ENCODE measurements at regions not wholly inside any gene's neighbourhood (a gene's known extent, or its start where the extent isn't known, plus 50 kb on each side); places are given as distances from the start of the nearest gene placed in this dataset.
"Not testable (repeated sequence)": the region's sequence is repeated elsewhere in the genome, so short reads cannot be mapped to it uniquely, and the experiment has no call there.

- no peak for DNase-seq
Observed at GRCh38 chr10:8639486-8640185, 585.1 kb downstream of the GATA3 start.

GRCh38 chr10:8640301-8640700, 585.8 kb downstream of the GATA3 start:
- DNase-seq = no peak

GRCh38 chr10:8640878-8641277, 586.4 kb downstream of the GATA3 start:
- DNase-seq = no peak

- DNase-seq = no peak
Observed at GRCh38 chr10:8656261-8656660, 601.8 kb downstream of the GATA3 start.

DNA sequence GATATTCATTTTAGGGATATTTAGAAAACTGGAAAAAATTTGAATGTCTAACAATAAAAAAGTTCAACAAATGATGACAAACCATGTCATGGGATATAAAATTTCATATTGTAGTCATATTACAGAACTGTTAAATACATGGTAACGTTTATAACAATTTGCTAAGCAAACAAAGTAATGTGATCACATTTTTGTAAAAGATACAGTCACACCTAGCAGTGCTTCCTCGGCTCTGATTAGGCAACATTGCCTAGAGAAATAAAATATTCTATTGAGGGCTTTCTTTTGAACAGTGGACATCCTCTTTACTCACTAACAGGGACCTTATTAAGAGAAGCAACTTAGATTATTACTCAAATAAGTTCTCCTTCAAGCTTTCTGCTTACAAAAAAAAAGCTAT, 605.5 kb downstream of the GATA3 start:
- no peak for DNase-seq

DNA sequence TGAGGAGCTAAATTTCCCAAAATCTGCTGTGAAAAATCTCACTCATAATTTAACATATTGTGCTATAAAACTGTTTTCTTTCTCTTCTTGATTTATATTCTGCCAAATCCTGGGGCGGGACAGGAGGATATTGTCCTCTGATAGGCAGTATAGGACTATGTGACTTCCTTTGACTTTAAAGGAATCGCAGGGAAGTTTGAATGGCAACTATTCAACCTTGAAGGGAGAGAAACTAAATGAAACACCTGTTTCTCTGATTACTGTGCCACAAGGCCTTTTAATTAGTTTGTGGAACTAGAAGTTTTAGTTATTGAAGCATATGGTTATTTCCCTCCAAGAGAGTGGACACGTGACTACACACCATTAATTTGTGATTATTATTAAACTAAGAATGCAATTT, 607.4 kb downstream of the GATA3 start:
- DNase-seq = no peak

- DNase-seq = no peak
Observed at GRCh38 chr10:8663131-8663530, 608.6 kb downstream of the GATA3 start.

DNA sequence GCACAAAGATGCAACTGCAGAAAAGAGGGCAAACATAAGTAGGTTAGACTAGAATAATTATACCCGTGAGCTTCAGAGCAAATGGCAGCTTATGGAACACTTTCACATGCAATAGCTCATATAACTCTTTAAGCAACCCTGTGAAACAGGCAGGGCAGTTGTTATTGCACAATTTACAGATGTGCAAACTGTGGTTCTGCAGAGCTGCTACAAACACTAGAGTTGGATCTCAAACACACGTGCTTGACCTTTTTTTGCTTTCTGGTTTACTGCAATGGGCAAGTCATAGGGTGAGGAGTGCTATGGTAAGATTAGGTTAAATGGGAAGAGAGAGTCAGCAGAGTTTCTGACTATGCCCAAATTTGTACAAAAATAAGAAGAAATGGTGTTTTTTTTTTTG, 610.8 kb downstream of the GATA3 start:
- no peak for DNase-seq

DNA sequence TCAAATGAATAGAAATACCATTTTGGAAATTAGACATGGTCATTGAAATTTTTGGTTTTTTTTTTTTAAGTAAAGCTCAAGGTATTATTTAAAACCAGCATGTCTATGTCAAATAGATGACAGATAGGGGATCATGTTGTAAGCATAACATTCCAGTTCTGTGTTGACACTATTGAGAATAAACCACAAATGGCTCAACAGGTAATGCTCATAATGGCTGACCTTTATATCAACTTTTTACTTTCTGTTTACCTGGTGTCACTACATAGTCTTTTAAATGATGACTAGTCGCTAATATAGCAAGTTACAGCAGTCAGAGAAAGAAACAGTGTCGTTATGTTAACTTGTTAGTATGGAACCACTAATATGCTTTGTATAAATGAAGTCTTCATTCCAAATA, 616.0 kb downstream of the GATA3 start:
- DNase-seq = no peak

DNA sequence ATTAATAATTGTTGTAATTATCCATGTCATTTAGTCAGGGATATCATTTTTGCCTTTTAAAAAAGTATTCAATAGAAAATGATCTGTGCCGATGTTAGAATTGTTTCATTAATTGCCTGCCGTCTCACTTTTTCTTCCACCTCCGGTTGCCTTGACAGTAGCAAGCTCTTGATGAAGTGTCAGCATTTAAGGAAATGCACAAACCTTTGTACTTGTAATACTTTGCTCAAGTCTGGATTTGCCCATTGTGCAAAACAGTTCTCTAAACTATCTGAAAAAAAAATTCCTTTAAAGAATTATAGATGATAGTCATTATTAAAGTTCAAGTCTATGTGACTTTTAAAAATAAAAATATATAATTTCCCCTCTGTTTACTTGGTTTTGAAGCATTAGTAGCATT, 619.7 kb downstream of the GATA3 start:
- DNase-seq = no peak

DNA sequence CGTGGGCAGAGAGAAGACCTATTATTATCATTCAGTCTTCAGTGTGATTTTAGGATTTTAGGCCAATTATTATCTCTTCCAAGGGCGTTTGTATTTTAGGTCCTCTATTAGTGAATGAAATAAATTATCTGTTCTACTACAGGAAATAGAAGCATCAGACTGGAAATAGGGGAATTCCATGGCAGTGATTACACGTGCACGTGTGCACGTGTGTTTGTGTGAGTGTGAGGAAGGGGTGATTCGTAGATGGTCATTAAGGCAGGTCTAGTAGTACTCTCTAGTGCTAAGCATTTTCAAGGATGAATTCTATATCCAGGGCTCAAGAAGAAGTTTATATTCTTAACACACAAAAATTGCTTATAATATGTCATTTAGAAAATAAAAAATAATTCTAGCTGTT, 623.2 kb downstream of the GATA3 start:
- no peak for DNase-seq

GRCh38 chr10:8684916-8685315, 630.4 kb downstream of the GATA3 start:
- DNase-seq = not testable (repeated sequence)

GRCh38 chr10:8688881-8689280, 634.4 kb downstream of the GATA3 start:
- DNase-seq = no peak

DNA sequence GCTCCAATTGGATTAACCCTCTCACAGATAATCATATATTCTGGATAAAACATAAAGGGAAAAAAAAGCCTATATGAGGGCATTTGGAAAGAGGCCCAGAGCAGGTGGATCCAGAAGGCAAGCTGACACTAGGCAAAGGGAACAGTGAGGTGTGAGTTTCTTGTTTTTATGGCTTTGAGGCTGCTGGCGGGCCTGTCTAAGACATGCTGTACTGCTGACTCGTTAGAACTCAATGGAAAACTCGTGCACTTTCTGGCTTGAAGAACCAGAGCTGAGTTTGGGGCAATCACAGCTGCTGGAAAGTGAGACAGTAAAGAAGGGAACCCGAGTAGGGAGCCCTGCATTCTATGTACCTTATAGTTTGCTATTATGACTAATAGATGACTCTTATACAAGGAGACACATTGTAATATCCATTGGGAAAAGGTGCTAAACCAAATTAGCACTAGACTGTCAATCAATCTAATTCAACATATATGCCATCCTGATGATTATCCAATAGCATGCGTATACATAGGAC, 637.1 kb downstream of the GATA3 start:
- DNase-seq = no peak

GRCh38 chr10:8693635-8694034, 639.1 kb downstream of the GATA3 start:
- not testable (repeated sequence) for DNase-seq

GRCh38 chr10:8696746-8697145, 642.3 kb downstream of the GATA3 start:
- no peak for DNase-seq

DNA sequence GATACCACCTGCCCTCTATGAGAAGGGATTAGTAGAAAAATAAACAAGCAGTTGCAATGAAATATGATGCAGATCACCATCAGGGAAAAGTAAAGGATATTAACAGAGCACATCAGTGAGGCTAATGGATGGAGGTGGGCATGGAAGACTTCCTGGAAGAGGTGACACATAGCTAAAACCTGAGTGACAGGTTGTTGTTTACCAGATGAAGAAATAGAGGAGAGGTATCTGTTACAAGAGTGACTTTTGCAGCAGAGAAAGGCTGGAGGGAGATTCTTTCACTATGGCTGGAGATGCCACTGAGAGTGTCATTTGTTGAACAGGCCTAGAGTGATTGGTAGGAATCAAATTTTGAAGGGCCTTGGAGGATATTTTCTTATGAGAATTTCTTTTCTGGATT, 646.2 kb downstream of the GATA3 start:
- DNase-seq = no peak

DNA sequence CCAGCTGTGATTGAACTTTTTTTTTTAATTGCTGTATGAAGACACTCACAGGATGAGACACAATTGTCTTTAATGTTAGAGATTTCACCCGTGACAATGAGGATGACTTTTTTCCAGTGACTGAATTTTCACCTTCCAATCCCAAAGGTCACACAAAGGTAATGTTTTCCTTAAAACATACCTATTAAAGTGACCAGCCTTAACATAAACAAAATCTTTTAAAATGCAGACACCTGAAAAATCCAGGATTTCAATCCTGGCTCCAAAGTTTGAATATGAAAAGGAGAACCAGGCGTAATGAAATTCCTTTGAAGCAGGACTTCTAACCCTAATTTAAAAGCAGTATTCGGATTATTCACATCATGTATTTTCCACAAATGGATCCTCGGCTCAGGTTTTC, 647.7 kb downstream of the GATA3 start:
- no peak for DNase-seq

GRCh38 chr10:8705415-8705814, 650.9 kb downstream of the GATA3 start:
- no peak for DNase-seq

- no peak for DNase-seq
Observed at GRCh38 chr10:8712656-8713055, 658.2 kb downstream of the GATA3 start.

DNA sequence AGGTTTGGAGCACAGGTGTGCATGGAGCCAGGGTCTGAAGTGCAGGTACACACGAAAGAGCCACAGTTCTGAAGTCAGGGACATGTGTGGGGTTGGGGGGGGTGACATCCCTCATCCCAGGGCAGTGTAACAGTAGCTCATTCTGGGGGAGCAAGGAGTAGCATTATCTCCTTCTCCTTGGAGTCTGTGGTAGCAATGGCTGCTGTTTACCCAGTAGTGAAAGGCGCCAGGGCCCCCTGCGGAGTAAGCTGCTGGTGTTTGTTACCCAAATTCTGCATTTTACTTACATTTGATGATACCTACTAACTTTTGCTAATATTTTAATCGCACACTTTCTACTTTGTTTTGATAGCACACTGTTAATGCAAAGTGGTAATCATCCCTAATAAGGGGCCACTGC, 665.5 kb downstream of the GATA3 start:
- DNase-seq = no peak

GRCh38 chr10:8721650-8722049, 667.2 kb downstream of the GATA3 start:
- no peak for DNase-seq

DNA sequence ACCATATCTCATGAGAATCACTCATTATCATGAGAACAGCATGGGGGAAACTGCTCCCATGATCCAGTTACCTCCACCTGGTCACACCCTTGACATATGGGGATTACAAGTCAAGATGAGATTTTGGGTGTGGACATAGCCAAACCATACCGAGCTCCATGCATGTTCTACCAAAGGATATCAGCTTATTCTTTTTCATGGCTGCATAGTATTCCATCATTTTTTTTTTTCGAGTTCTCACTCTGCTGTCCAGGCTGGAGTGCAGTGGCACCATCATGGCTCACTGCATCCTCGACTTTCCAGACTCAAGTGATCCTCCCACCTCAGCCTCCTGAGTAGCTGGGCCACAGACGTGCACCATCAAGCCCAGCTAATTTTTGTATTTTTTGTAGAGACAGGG, 668.3 kb downstream of the GATA3 start:
- no peak for DNase-seq

DNA sequence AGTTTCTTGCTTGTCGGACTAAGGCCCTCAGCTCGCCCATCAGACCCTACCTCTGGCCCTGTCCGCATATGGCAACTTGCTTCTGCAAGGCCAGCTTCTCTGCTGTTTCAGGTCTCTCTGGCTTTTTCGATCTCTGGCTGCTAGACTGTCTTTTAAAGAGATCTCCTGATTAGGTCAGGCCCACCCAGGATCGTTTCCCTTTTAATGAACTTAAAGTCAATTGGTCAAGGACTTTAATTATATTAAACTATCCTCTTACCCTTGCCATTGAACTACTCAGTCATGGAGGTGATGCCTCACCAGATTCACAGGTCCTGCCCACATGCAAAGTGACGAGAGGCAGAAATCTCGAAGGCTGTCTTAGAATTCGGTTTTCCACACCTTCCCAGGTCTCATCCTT, 670.9 kb downstream of the GATA3 start:
- no peak for DNase-seq

DNA sequence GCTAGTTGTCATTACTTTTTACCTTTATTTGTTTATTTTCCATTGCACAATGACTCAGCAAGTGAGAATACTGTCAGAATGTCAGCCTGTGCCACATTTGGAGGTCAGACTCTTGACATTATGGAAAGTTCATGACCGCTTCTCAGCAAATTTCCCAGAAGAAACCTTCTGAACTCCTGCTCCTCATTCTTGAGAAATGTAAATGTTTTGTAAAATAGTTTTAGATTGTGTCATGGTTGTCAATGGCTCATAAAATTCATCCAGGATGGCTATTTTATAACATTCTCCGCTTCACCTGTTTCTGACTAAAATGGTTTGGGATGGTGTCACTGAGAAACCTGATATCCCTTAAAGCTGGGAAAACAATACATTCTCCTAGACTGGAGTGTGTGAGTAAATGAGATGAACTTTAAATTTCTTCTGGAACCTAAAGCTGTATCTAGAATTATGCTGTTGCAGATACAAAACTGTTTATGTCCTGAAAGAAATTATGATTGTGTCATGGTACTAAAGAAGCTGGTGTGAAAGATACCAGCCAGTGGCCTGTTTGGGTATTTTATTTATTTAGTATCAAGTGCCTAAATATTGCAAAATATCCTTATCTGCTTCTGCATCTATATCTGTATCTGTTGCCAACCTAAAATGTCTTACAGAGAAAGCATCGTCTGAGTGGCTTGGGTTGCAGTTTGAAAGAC, 671.7 kb downstream of the GATA3 start:
- no peak for DNase-seq

All from DMS53 (cell line).